ENCODE measurements at regions not wholly inside any gene's neighbourhood (a gene's known extent, or its start where the extent isn't known, plus 50 kb on each side); places are given as distances from the start of the nearest gene placed in this dataset.
"Not testable (repeated sequence)": the region's sequence is repeated elsewhere in the genome, so short reads cannot be mapped to it uniquely, and the experiment has no call there.

GRCh38 chr6:6878887-6879585 is 228.7 kb upstream of the RREB1 start:
- BruUV-seq (replicated peaks) = no TSS peak
- POLR2A ChIA-PET (ENCODE audit: low non-redundant PET) = no interaction called here
- CTCF ChIA-PET = no interaction called here
- Histone ChIP-seq H3K4me1 (ENCODE audit: insufficient read depth, low read length, poor library complexity, severe bottlenecking) (no peaks in the 10 kb centered on the region), H3K36me3 (ENCODE audit: insufficient read depth, low read length, poor library complexity, severe bottlenecking) (no peaks in the 10 kb centered on the region), H3K27ac (ENCODE audit: low read depth, low read length, poor library complexity, severe bottlenecking) (no peak overlapping the region), H3K4me3 (ENCODE audit: low read depth, low read length, poor library complexity, severe bottlenecking) (no peak overlapping the region), H3K9me3 (ENCODE audit: low read depth, low read length, poor library complexity, severe bottlenecking) (no peaks in the 10 kb centered on the region), H3K27me3 (replicated peaks; ENCODE audit: insufficient read depth, low read depth, low read length, poor library complexity) (no peaks in the 10 kb centered on the region)
- no peak for DNase-seq (ENCODE audit: low spot score)
- intact Hi-C loops (cut with micrococcal nuclease; ENCODE audit: unreplicated experiment) = no loop called here
- TF ChIP-seq CTCF (conservative IDR thresholded peaks at IDR 0.05; ENCODE audit: low read depth, low read length) = no peak
- TF ChIP-seq EZH2 (IDR thresholded peaks at IDR 0.05; ENCODE audit: borderline replicate concordance, low read depth, low read length, poor library complexity, severe bottlenecking) = no peak

GRCh38 chr6:6879586-6879974 is 228.2 kb upstream of the RREB1 start:
- H3K36me3 ChIP-seq (ENCODE audit: insufficient read depth, low read length, poor library complexity, severe bottlenecking); POLR2A ChIA-PET (ENCODE audit: low non-redundant PET); H3K9me3 ChIP-seq (ENCODE audit: low read depth, low read length, poor library complexity, severe bottlenecking); DNase-seq (ENCODE audit: low spot score); H3K4me1 ChIP-seq (ENCODE audit: insufficient read depth, low read length, poor library complexity, severe bottlenecking); intact Hi-C loops (cut with micrococcal nuclease; ENCODE audit: unreplicated experiment); H3K27ac ChIP-seq (ENCODE audit: low read depth, low read length, poor library complexity, severe bottlenecking); H3K27me3 ChIP-seq (replicated peaks; ENCODE audit: insufficient read depth, low read depth, low read length, poor library complexity); H3K4me3 ChIP-seq (ENCODE audit: low read depth, low read length, poor library complexity, severe bottlenecking); BruUV-seq (replicated peaks); CTCF ChIA-PET: not testable (repeated sequence)

- BruUV-seq (replicated peaks) = no TSS peak
- Histone ChIP-seq H3K27me3 (replicated peaks; ENCODE audit: insufficient read depth, low read depth, low read length, poor library complexity) (no peaks in the 10 kb centered on the region), H3K36me3 (ENCODE audit: insufficient read depth, low read length, poor library complexity, severe bottlenecking) (no peaks in the 10 kb centered on the region), H3K4me1 (ENCODE audit: insufficient read depth, low read length, poor library complexity, severe bottlenecking) (no peaks in the 10 kb centered on the region), H3K27ac (ENCODE audit: low read depth, low read length, poor library complexity, severe bottlenecking) (no peak overlapping the region), H3K9me3 (ENCODE audit: low read depth, low read length, poor library complexity, severe bottlenecking) (no peaks in the 10 kb centered on the region), H3K4me3 (ENCODE audit: low read depth, low read length, poor library complexity, severe bottlenecking) (no peak overlapping the region)
- no peak for TF ChIP-seq CTCF (conservative IDR thresholded peaks at IDR 0.05; ENCODE audit: low read depth, low read length)
- no peak for TF ChIP-seq EZH2 (IDR thresholded peaks at IDR 0.05; ENCODE audit: borderline replicate concordance, low read depth, low read length, poor library complexity, severe bottlenecking)
- intact Hi-C loops (cut with micrococcal nuclease; ENCODE audit: unreplicated experiment) = no loop called here
- DNase-seq (ENCODE audit: low spot score) = no peak
- ChIA-PET CTCF (no interaction called here), POLR2A (ENCODE audit: low non-redundant PET) (no interaction called here)
Measured at GRCh38 chr6:6880745-6881437, 226.9 kb upstream of the RREB1 start.
